CD4-positive, alpha-beta T cell (primary cell): ENCODE measurements at regions not wholly inside any gene's neighbourhood (a gene's known extent, or its start where the extent isn't known, plus 50 kb on each side); places are given as distances from the start of the nearest gene placed in this dataset.

ENCODE experiments used
- ATAC-seq: fragments of 200-7000 bp; cut with Tn5 transposase; one replicate; pipeline ENCODE4 v1.10.0; 2022; ENCODE audit warnings: mild to moderate bottlenecking; ENCODE audit not compliant: poor library complexity
- CTCF ChIA-PET: fragments of 350-600 bp; sonication (Branson Sonifier 250); formaldehyde crosslinking; loops from one replicate; lab custom pipeline; 2021; ENCODE audit warnings: antibody characterized with exemption, inconsistent platforms; lab: Charles Lee
- POLR2A ChIA-PET: fragments of 350-600 bp; sonication (Branson Sonifier 250); formaldehyde crosslinking; loops from one replicate; lab custom pipeline; 2021; ENCODE audit warnings: antibody characterized with exemption, inconsistent platforms; lab: Charles Lee
- DNase-seq, 14 experiments: peaks; one replicate each; pipeline ENCODE4 v3.0.0-alpha.2; 2013 to 2020; ENCODE audit warnings: mixed read lengths in 2 of 14
- H3K27ac ChIP-seq, 2 donors: one replicate each; pipeline versions ENCODE4 v1.5.1 to v1.7.0; 2013; ENCODE audit warnings: low read length in 2 of 2, low read depth in 1 of 2, mild to moderate bottlenecking in 1 of 2
- H3K27me3 ChIP-seq, 2 experiments: 1 replicate in 1 of 2; 2 replicates in 1 of 2; pipeline versions ENCODE4 v1.6.1 to v1.7.0; 2013; ENCODE audit warnings: low read length in 2 of 2, control low read depth in 1 of 2, mild to moderate bottlenecking in 1 of 2, moderate library complexity in 1 of 2; ENCODE audit not compliant: insufficient read depth in 2 of 2, control insufficient read depth in 1 of 2
- H3K36me3 ChIP-seq: one replicate; pipeline ENCODE4 v1.6.1; 2013; ENCODE audit warnings: low read length, control low read depth; ENCODE audit not compliant: insufficient read depth
- H3K4me1 ChIP-seq: one replicate; pipeline ENCODE4 v1.6.1; 2013; ENCODE audit warnings: low read length, control low read depth; ENCODE audit not compliant: insufficient read depth
- H3K4me3 ChIP-seq: one replicate; pipeline ENCODE4 v1.5.1; 2013; ENCODE audit warnings: mild to moderate bottlenecking, low read length, moderate library complexity
- H3K9me3 ChIP-seq, 2 experiments: 1 replicate in 1 of 2; 2 replicates in 1 of 2; pipeline versions ENCODE4 v1.6.1 to v1.7.0; 2013; ENCODE audit warnings: low read length in 2 of 2, mild to moderate bottlenecking in 2 of 2, control low read depth in 1 of 2, moderate library complexity in 1 of 2; ENCODE audit not compliant: control insufficient read depth in 1 of 2, insufficient read depth in 1 of 2
- H3K27ac Mint-ChIP-seq: one replicate; pipeline ENCODE4 v1.8.0; 2020; ENCODE audit warnings: mixed read lengths
- H3K27me3 Mint-ChIP-seq: one replicate; pipeline ENCODE4 v1.8.0; 2021; ENCODE audit warnings: mixed read lengths
- H3K36me3 Mint-ChIP-seq: one replicate; pipeline ENCODE4 v1.8.0; 2021; ENCODE audit warnings: low read depth, mixed read lengths
- H3K4me1 Mint-ChIP-seq: one replicate; pipeline ENCODE4 v1.8.0; 2021; ENCODE audit warnings: low read depth, mixed read lengths
- H3K4me3 Mint-ChIP-seq: one replicate; pipeline ENCODE4 v1.8.0; 2020; ENCODE audit warnings: mild to moderate bottlenecking, mixed read lengths
- H3K9me3 Mint-ChIP-seq: one replicate; pipeline ENCODE4 v1.8.0; 2020; ENCODE audit warnings: mixed read lengths
- CTCF ChIP-seq: fragments of 200-600 bp; IDR thresholded peaks from one replicate; pipeline ENCODE4 v1.8.0; 2022; ENCODE audit warnings: antibody characterized with exemption, mild to moderate bottlenecking
- intact Hi-C, 2 experiments: fragments of 100-400 bp; cut with DNase I in 1 of 2; cut with micrococcal nuclease in 1 of 2; formaldehyde crosslinking; loops; one replicate each; pipeline versions ENCODE4 v1.15.1 to v1.9.0; 2023 to 2025; cut with DNase I, micrococcal nuclease

- no peaks in the 10 kb centered on the region for H3K4me1 Mint-ChIP-seq
- ChIA-PET CTCF (no interaction called here), POLR2A (no interaction called here)
- no peak overlapping the region for H3K27ac Mint-ChIP-seq
- no peaks in the 10 kb centered on the region for H3K4me1 ChIP-seq
- no peaks in the 10 kb centered on the region for H3K27me3 Mint-ChIP-seq
- H3K36me3 Mint-ChIP-seq, result no peaks in the 10 kb centered on the region
- ATAC-seq, result no peak
- no peaks in the 10 kb centered on the region for H3K27me3 ChIP-seq
- no peak overlapping the region for H3K4me3 Mint-ChIP-seq
- intact Hi-C loops, result no loop called here
- H3K9me3 ChIP-seq, result peaks cover 0 to 11% of the 10 kb centered on the region in 2 experiments
- no peak overlapping the region for H3K4me3 ChIP-seq
- no peak overlapping the region for H3K27ac ChIP-seq
- TF ChIP-seq CTCF, result no peak
- peaks cover 12% of the 10 kb centered on the region for H3K9me3 Mint-ChIP-seq
- no peak for DNase-seq
- H3K36me3 ChIP-seq, result no peaks in the 10 kb centered on the region
Observed at GRCh38 chr3:175988401-175988800, 1129.3 kb downstream of the NAALADL2 start.

GRCh38 chr3:175985781-175986180 is 1126.6 kb downstream of the NAALADL2 start:
- Histone ChIP-seq H3K9me3 (peaks cover 0 to 11% of the 10 kb centered on the region in 2 experiments), H3K27me3 (no peaks in the 10 kb centered on the region), H3K36me3 (no peaks in the 10 kb centered on the region), H3K27ac (no peak overlapping the region), H3K4me3 (no peak overlapping the region), H3K4me1 (no peaks in the 10 kb centered on the region)
- no peak for TF ChIP-seq CTCF
- no peaks in the 10 kb centered on the region for H3K36me3 Mint-ChIP-seq
- H3K4me1 Mint-ChIP-seq, result no peaks in the 10 kb centered on the region
- ATAC-seq (no peak), DNase-seq (no peak)
- no peaks in the 10 kb centered on the region for H3K27me3 Mint-ChIP-seq
- no peak overlapping the region for H3K4me3 Mint-ChIP-seq
- ChIA-PET POLR2A (no interaction called here), CTCF (no interaction called here)
- peaks cover 12% of the 10 kb centered on the region for H3K9me3 Mint-ChIP-seq
- no peak overlapping the region for H3K27ac Mint-ChIP-seq
- intact Hi-C loops, result no loop called here

GRCh38 chr3:175983379-175983778 is 1124.2 kb downstream of the NAALADL2 start:
- no peak for TF ChIP-seq CTCF

More at GRCh38 chr3:175983379-175983778, 1124.2 kb downstream of the NAALADL2 start:
- intact Hi-C loops, result no loop called here
- Mint-ChIP-seq H3K27ac (no peak overlapping the region), H3K4me1 (no peaks in the 10 kb centered on the region), H3K9me3 (peaks cover 12% of the 10 kb centered on the region), H3K4me3 (no peak overlapping the region), H3K36me3 (no peaks in the 10 kb centered on the region), H3K27me3 (no peaks in the 10 kb centered on the region)
- ATAC-seq (no peak), DNase-seq (no peak)
- H3K27ac ChIP-seq, result no peak overlapping the region
- no peaks in the 10 kb centered on the region for H3K4me1 ChIP-seq
- H3K4me3 ChIP-seq, result no peak overlapping the region
- CTCF ChIA-PET, result no interaction called here
- no peaks in the 10 kb centered on the region for H3K27me3 ChIP-seq
- H3K9me3 ChIP-seq, result peaks cover 0 to 7% of the 10 kb centered on the region in 2 experiments
- POLR2A ChIA-PET, result no interaction called here
- no peaks in the 10 kb centered on the region for H3K36me3 ChIP-seq
